ENCODE measurements at regions not wholly inside any gene's neighbourhood (a gene's known extent, or its start where the extent isn't known, plus 50 kb on each side); places are given as distances from the start of the nearest gene placed in this dataset.
"Not testable (repeated sequence)": the region's sequence is repeated elsewhere in the genome, so short reads cannot be mapped to it uniquely, and the experiment has no call there.

DNA sequence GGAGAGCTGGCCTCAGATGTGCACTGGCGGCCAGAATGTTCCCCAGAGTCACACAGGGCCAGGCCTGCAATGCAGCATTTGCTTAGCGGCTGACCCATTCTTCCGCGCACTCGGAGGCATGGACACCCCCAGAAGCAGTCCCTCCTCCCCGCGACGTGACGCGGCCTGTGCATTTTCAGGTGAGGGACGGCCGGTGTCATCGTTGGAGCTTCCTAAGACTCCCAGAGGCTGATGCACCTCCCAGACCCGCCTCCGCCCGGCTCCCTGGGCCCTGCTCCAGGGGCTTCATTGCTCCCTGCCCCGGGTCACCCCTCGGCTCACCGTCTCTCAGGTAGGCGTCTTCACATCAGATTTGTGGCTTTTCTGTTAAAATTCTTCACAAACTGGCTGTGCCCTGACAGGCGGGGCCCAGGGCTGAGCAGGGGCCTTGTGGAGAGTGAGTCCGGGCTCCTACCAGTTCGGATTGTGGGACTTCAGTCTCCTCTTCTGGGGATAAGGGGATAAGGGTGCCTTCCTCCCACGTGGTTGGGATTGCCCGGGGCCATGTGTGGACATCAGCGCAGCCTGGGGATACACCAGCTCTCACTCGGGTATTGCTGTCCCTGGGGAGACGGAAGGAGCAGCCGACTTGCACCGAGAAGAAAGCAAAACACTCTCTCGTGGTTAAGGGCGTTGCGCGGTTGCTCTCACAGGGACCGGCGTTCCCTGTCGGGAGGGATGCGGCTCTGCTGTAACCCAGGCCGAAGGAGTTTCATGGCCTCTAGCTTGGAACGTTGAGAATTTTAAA is 249.1 kb downstream of the ADGRD1 start:
- Histone ChIP-seq H3K27me3 (no peaks in the 10 kb centered on the region), H3K27ac (no peak overlapping the region), H3K36me3 (no peaks in the 10 kb centered on the region), H3K9me3 (no peaks in the 10 kb centered on the region), H3K4me3 (no peak overlapping the region), H3K4me1 (no peaks in the 10 kb centered on the region)
- ATAC-seq: no peak
- TF ChIP-seq, protein P1, sequence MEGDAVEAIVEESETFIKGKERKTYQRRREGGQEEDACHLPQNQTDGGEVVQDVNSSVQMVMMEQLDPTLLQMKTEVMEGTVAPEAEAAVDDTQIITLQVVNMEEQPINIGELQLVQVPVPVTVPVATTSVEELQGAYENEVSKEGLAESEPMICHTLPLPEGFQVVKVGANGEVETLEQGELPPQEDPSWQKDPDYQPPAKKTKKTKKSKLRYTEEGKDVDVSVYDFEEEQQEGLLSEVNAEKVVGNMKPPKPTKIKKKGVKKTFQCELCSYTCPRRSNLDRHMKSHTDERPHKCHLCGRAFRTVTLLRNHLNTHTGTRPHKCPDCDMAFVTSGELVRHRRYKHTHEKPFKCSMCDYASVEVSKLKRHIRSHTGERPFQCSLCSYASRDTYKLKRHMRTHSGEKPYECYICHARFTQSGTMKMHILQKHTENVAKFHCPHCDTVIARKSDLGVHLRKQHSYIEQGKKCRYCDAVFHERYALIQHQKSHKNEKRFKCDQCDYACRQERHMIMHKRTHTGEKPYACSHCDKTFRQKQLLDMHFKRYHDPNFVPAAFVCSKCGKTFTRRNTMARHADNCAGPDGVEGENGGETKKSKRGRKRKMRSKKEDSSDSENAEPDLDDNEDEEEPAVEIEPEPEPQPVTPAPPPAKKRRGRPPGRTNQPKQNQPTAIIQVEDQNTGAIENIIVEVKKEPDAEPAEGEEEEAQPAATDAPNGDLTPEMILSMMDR (IDR thresholded peaks at IDR 0.05): no peak
- peak; percentile 60 for DNase-seq
- intact Hi-C loops (cut with DNase I): no loop called here

DNA sequence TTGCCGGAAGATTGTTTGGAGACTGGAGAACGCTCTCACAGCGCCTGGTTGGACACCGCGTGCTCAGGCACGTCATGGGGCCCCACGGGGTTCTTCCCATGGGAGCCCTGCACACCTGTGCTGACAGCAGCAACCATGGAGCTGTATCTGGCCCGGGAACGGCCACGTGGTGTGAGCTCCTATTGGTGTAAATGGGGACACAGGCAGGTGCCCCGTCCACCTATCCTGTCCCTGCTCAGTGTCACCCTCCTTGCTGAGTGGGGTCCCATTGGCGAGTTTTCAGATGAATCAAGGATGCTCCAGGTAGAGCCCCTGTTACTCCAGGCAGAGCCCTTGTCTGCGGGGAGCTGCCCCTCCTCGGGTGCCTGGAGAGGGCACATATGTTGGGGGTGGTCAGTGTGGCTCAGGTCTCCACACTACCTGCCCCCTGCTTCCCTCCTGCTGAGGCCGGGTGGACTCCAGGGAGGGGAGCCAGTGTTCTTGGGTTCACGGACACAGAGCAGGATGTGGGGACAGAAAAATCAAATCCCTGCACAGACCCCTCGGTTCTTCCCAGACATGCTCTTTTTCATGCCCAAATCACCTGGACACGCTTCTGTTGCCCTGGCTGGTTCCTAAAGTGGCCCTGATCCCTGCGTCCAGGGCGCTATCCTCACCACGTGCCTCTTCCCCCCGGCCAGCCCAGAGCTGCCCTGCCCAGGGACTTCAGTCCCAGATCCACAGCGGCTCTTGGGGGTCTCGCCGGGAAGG is 250.1 kb downstream of the ADGRD1 start:
- H3K36me3 ChIP-seq: no peaks in the 10 kb centered on the region
- H3K27me3 ChIP-seq: no peaks in the 10 kb centered on the region

DNA sequence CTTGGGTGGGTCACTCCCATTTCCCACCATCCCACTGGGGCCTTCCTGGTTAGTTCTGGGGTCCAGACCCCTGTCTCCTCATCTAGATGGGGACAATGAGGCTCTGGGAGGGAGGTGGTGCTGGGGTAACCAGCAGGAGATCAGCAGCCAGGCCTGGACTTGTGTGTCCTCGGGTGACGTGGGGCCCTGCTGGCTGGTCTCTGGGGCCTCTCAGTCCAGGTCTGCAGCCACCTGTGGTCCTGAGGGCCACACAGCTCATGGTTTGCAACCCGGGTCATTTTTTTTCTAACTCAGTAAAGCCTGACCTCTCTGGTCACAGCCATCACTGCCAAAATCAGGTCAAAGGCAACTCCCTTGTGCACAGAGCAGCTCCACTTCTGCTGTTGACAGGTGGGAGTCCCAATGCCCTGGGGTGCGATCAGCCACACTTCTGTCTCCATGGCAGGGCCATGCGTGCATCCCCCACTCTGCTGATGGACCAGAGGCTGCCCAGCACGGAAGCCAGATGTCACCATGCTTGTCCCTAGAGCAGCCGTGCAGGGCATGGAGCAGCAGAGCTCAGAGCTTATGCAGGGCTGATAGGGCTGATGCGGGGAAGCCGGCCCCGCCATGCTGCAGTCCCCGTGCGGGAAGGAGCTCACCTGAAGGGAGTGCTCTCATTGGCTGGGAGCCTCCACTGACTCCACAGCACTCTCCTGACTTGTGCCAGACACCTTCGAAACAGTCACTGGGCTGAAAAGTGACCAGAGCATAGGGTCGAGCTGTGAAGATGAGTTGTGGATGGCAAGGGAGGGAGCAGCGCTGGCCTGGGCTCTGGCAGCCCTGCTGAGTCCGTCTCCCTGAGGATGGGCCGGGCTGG is 250.9 kb downstream of the ADGRD1 start:
- TF ChIP-seq, protein P1 (IDR thresholded peaks at IDR 0.05): no peak
- no peak for ATAC-seq
- H3K36me3 ChIP-seq: no peaks in the 10 kb centered on the region

More for the DNA sequence above, 250.1 kb downstream of the ADGRD1 start:
- intact Hi-C loops (cut with DNase I): no loop called here
- Histone ChIP-seq H3K27ac (no peak overlapping the region), H3K4me3 (no peak overlapping the region), H3K4me1 (no peaks in the 10 kb centered on the region), H3K9me3 (no peaks in the 10 kb centered on the region)
- TF ChIP-seq, protein P1 (IDR thresholded peaks at IDR 0.05): no peak
- DNase-seq (peak; percentile 48), ATAC-seq (no peak)

DNA sequence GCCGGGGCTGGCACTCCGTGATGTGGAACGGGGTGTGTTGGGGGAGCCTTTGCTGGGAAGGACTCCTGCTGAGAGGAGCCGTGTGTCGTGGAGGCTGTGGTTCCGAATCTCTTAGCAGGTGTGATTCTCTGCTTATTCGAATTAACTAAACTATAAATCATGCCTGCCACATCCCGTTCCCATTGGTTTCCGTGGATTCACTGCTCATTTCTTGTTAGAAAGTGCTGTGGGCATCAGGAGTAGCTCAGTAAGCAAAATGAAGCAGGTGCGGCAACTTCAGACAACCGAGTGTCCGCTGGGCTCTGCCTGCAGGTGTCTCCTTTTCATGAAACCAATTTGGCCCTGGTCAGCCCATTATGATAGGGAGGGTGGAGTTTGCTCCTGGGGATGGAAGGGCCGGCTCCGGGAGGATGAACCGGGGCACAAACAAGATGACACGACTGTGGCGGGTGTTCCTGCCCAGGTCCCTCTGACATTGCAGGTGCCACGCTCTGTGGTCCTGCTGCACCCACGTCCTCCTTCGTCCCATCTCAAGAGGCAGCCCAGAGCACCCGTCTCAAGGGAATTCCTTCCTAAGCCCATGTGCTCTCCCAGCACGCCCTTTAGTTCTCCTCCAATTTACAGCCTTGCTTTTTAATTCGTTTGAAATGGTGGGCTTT is 251.7 kb downstream of the ADGRD1 start:
- H3K9me3 ChIP-seq; ATAC-seq; H3K27ac ChIP-seq; H3K4me1 ChIP-seq; H3K4me3 ChIP-seq; H3K27me3 ChIP-seq; intact Hi-C loops (cut with DNase I); H3K36me3 ChIP-seq: not testable (repeated sequence)
- peak; percentile 51 for DNase-seq

More for the DNA sequence above, 250.9 kb downstream of the ADGRD1 start:
- intact Hi-C loops (cut with DNase I): no loop called here
- H3K4me3 ChIP-seq: no peak overlapping the region
- H3K27me3 ChIP-seq: no peaks in the 10 kb centered on the region
- DNase-seq: peak; percentile 61
- H3K9me3 ChIP-seq: no peaks in the 10 kb centered on the region
- H3K27ac ChIP-seq: no peak overlapping the region
- no peaks in the 10 kb centered on the region for H3K4me1 ChIP-seq

DNA sequence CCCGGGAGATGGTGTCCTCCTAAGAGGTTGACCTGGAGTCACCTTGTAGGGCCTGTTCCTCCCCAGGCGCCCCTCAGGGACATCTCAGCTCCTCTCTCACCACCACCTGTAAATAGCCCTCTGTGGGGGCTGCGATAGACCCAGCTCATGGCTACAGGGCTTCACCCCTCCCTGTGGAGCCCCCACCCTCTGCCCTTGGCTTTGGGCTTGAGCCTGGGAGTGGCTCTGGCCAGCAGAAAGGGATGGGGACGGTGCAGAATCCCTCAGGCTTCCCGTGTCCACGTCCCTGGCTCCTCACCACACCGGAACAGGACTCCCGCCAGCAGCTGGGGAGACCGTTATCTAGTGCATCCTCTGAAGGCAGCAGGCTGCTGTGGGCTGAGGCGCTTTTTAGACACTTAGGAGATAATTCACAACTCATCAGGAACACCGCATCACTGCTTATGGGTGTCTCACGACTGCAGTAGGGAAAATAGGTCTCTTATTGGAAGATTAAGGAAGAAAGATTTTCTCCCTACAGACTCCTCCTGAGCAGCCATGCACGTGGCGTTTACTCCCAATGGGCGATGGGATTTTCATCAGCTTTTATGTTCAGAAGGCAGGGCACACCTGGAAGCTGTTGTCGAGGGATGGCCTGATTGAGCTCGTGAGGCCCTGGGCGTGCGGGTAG is 253.1 kb downstream of the ADGRD1 start:
- H3K9me3 ChIP-seq; H3K36me3 ChIP-seq; H3K27ac ChIP-seq; H3K27me3 ChIP-seq; H3K4me3 ChIP-seq; H3K4me1 ChIP-seq; intact Hi-C loops (cut with DNase I); ATAC-seq: not testable (repeated sequence)
- DNase-seq: peak; percentile 41

DNA sequence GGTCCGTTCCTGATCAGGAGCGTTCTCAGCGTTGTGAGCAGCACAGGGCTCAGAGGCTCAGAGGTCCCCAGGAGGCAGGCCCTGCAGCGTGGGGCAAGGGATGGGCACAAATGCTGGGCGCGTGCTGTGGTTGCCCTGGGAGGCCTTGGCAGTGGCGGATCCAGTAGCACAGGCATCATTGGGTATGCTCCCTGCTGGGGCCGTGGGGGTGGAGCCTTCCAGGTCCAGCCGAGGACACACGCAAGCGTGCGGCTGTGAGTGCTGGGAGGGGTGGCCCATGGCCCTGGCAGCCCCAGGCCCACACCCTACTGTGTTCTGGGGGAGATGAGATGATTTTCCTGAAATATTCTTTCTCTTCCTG is 253.6 kb downstream of the ADGRD1 start:
- H3K27ac ChIP-seq; intact Hi-C loops (cut with DNase I); H3K4me3 ChIP-seq; H3K36me3 ChIP-seq; H3K4me1 ChIP-seq; H3K27me3 ChIP-seq; H3K9me3 ChIP-seq: not testable (repeated sequence)
- DNase-seq (peak; percentile 55), ATAC-seq (peak; percentile 18)

DNA sequence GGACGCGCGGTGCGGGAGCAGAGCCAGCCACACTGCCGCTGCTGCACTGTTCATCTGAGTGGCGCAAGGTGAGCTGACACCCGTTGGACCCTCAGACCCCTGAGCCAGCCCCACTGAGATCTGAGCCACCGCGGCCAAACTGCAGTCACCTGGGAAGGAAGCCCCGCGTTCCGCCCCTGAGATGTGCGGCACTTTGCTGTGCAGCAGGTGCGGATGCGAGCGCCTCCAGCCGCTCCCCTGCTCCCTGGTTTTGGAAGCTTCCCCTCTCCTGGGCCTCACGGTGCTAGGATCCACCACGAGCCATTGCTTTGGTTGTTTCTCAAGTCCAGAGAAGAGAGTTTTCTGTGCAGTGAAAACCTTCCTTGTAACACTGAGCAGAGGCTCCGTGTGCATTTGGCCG is 254.1 kb downstream of the ADGRD1 start:
- H3K9me3 ChIP-seq; H3K27ac ChIP-seq; H3K36me3 ChIP-seq; H3K27me3 ChIP-seq; intact Hi-C loops (cut with DNase I); H3K4me3 ChIP-seq; H3K4me1 ChIP-seq: not testable (repeated sequence)
- peak; percentile 60 for DNase-seq
- peak; percentile 6 for ATAC-seq
